ENCODE measurements at regions not wholly inside any gene's neighbourhood (a gene's known extent, or its start where the extent isn't known, plus 50 kb on each side); places are given as distances from the start of the nearest gene placed in this dataset.

- no peak overlapping the region for H3K4me2 ChIP-seq
- H3K4me3 ChIP-seq: no peak overlapping the region
- no peaks in the 10 kb centered on the region for H3F3A ChIP-seq (replicated peaks; ENCODE audit: low read depth)
- DNase-seq (ENCODE audit: low spot score) (no peak), ATAC-seq (no peak)
- no peaks in the 10 kb centered on the region for H3K27me3 ChIP-seq (ENCODE audit: insufficient read depth)
- no peak overlapping the region for H3K27ac ChIP-seq (ENCODE audit: low read depth)
- TF ChIP-seq JUNB (IDR thresholded peaks at IDR 0.05; ENCODE audit: unreplicated experiment) (no peak), NANOG (IDR thresholded peaks at IDR 0.05; ENCODE audit: borderline replicate concordance) (no peak), ZNF114 (CRISPR knock-in tag; IDR thresholded peaks at IDR 0.05) (no peak), REST (IDR thresholded peaks at IDR 0.05; ENCODE audit: unreplicated experiment) (no peak), STAT1 (IDR thresholded peaks at IDR 0.05; ENCODE audit: unreplicated experiment) (no peak)
- H4K20me1 ChIP-seq (replicated peaks; ENCODE audit: insufficient read depth): no peaks in the 10 kb centered on the region
- no peaks in the 10 kb centered on the region for H3K4me1 ChIP-seq (ENCODE audit: insufficient read depth)
- Mint-ChIP-seq H3K36me3 (ENCODE audit: low read depth) (no peaks in the 10 kb centered on the region), H3K4me1 (peaks cover 14% of the 10 kb centered on the region; the same call in 2 of the 3 replicates), H3K9me3 (no peaks in the 10 kb centered on the region), H3K27ac (no peak overlapping the region), H3K27me3 (ENCODE audit: insufficient read depth, low read depth, poor library complexity) (peaks cover 3% of the 10 kb centered on the region), H3K4me3 (no peak overlapping the region)
- H3K79me2 ChIP-seq (replicated peaks; ENCODE audit: insufficient read depth): no peaks in the 10 kb centered on the region
- no peaks in the 10 kb centered on the region for H3K36me3 ChIP-seq (ENCODE audit: insufficient read depth)
- H2AFZ ChIP-seq: no peak overlapping the region
- no peaks in the 10 kb centered on the region for H3K9me2 ChIP-seq (ENCODE audit: insufficient read depth)
Observed at GRCh38 chr1:117803318-117803717, 126.1 kb downstream of the GDAP2 start.

- Mint-ChIP-seq H3K4me3 (no peak overlapping the region), H3K36me3 (ENCODE audit: low read depth) (no peaks in the 10 kb centered on the region), H3K4me1 (peaks cover 14% of the 10 kb centered on the region; the same call in 2 of the 3 replicates), H3K27ac (no peak overlapping the region), H3K9me3 (no peaks in the 10 kb centered on the region), H3K27me3 (ENCODE audit: insufficient read depth, low read depth, poor library complexity) (peaks cover 2% of the 10 kb centered on the region)
- Histone ChIP-seq H3K27me3 (ENCODE audit: insufficient read depth) (no peaks in the 10 kb centered on the region), H3K36me3 (ENCODE audit: insufficient read depth) (no peaks in the 10 kb centered on the region), H3K79me2 (replicated peaks; ENCODE audit: insufficient read depth) (no peaks in the 10 kb centered on the region), H4K20me1 (replicated peaks; ENCODE audit: insufficient read depth) (no peaks in the 10 kb centered on the region), H3K4me1 (ENCODE audit: insufficient read depth) (no peaks in the 10 kb centered on the region), H3K4me3 (no peak overlapping the region), H2AFZ (no peak overlapping the region), H3K27ac (ENCODE audit: low read depth) (no peak overlapping the region), H3K4me2 (no peak overlapping the region), H3K9me2 (ENCODE audit: insufficient read depth) (peaks cover 18% of the 10 kb centered on the region; the same call in 1 of the 2 replicates), H3F3A (replicated peaks; ENCODE audit: low read depth) (no peaks in the 10 kb centered on the region)
- TF ChIP-seq NANOG (IDR thresholded peaks at IDR 0.05; ENCODE audit: borderline replicate concordance) (no peak), CTCF (conservative IDR thresholded peaks at IDR 0.05; ENCODE audit: low read depth in 2 of 2) (no peak), ZNF331 (CRISPR knock-in tag; IDR thresholded peaks at IDR 0.05; ENCODE audit: low read depth) (no peak), CREB1 (CRISPR knock-in tag; IDR thresholded peaks at IDR 0.05; ENCODE audit: low read depth) (no peak), REST (IDR thresholded peaks at IDR 0.05; ENCODE audit: unreplicated experiment) (no peak), POLR2AphosphoS5 (IDR thresholded peaks at IDR 0.05; ENCODE audit: low read depth) (no peak), EZH2phosphoT487 (IDR thresholded peaks at IDR 0.05; ENCODE audit: unreplicated experiment) (no peak), ZNF114 (CRISPR knock-in tag; IDR thresholded peaks at IDR 0.05) (no peak), STAT1 (IDR thresholded peaks at IDR 0.05; ENCODE audit: unreplicated experiment) (no peak)
- ATAC-seq (no peak), DNase-seq (ENCODE audit: low spot score) (no peak)
Observed at GRCh38 chr1:117809764-117810163, 119.7 kb downstream of the GDAP2 start.

Data from GM23338 (cell line).